ENCODE measurements at regions not wholly inside any gene's neighbourhood (a gene's known extent, or its start where the extent isn't known, plus 50 kb on each side); places are given as distances from the start of the nearest gene placed in this dataset.

DNA sequence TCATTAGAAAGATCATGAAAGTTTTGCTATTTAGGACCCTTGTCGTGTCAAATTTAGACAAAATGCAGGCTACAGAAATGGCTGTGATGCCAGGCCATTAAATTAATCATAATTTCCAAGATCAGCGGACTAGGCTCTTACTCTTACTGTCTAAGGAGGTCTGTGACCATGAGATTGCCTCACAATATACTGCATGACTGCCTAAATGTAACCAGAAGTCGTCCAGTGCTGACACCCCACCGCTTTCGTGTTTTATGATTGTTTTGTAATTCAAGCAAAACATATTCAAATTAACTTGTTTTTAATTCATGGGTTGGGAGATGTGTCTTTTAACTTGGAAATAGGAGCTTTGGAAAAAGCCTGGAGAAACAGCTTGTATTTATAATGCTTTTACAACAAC lies 947.5 kb downstream of the BRINP3 start:
- TF ChIP-seq CTCF (IDR thresholded peaks at IDR 0.05; ENCODE audit: low read depth, low read length) (no peak), EZH2phosphoT487 (IDR thresholded peaks at IDR 0.05; ENCODE audit: low read depth) (no peak)

Data from OCI-LY3 (cell line).